SK-MEL-5 (cell line): ENCODE measurements at regions not wholly inside any gene's neighbourhood (a gene's known extent, or its start where the extent isn't known, plus 50 kb on each side); places are given as distances from the start of the nearest gene placed in this dataset.

Source experiments
- DNase-seq: peaks from one replicate; pipeline ENCODE4 v3.0.0-alpha.2; 2016; ENCODE audit warnings: low read depth, low spot score
- in situ Hi-C: cut with HindIII; loops from 2 replicates; pipeline ENCODE4 v1.10.0; 2016; ENCODE audit warnings: low sequenced_read_pairs, high pct_unique_total_duplicates, low pct_unique_long_range_greater_than_20kb

DNA sequence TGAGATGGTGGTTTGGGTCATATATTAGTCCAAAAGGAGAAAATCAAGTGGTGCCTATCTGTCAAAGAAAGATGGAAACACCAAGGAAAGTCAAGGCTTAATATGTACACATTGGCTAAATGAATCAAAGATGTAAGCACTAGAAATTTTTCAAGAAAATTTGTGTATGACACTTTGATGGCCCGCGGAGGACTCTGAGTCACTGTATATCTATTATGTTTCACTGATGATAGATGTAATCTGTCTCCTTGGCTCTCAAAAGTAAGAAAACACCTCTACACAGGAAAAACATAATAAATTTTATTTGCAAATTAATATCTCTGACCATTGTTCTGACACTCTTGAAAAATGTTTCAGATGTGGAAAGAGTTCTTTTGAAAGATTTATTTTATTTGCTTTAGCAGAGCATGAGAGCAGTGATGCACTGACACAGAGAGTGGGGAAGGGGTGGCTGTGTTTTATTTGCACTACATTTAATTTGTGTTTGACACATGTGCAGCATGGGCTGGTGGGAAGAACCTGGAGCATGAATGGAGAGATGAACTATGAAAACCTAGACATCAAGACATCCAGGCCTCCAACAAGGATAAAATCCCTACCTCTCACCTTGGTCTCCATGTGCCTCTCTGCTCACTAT is 180.8 kb upstream of the GAS1 start:
- DNase-seq: no peak
- in situ Hi-C loops: no loop called here

DNA sequence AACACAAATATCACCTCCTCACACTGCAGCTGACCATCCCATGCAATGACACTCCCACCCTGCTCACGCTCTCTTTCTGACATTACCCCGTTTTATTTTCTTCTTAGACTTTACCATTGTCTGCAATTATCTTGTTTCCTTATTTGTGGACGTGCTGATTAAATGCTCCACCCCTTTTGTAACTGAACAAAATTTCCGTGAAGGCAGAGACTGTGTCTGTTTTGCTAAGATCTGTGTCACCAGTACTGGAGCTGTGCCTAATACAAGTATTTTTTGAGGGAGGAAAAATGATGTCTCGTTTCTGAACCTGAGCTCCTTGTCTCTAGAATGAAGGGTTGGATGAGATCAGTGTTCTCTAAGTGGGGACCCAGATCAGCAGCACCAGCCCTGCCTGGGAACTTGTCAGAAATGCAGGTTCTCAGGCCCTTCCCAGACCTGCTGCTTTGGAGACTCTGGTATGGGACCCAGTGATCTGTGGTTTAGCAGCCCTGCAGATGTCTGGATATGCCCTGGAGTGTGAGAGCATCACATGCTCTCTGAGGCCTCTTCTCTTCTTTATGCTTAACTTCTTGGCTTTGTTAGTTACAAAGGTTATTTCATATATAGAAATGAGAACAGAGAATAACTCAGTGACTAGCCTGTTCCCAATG is 181.7 kb upstream of the GAS1 start:
- DNase-seq: peak; percentile 30

GRCh38 chr9:87135074-87135473 is 187.8 kb upstream of the GAS1 start:
- no peak for DNase-seq
- in situ Hi-C loops: no loop called here

More for the DNA sequence above, 181.7 kb upstream of the GAS1 start:
- in situ Hi-C loops: no loop called here

GRCh38 chr9:87137718-87138117 is 190.4 kb upstream of the GAS1 start:
- no peak for DNase-seq
- in situ Hi-C loops: no loop called here

- no peak for DNase-seq
- in situ Hi-C loops: no loop called here
Measured at GRCh38 chr9:87138128-87139040, 191.1 kb upstream of the GAS1 start.

GRCh38 chr9:87139099-87139730 is 191.9 kb upstream of the GAS1 start:
- no peak for DNase-seq
- in situ Hi-C loops: no loop called here

DNA sequence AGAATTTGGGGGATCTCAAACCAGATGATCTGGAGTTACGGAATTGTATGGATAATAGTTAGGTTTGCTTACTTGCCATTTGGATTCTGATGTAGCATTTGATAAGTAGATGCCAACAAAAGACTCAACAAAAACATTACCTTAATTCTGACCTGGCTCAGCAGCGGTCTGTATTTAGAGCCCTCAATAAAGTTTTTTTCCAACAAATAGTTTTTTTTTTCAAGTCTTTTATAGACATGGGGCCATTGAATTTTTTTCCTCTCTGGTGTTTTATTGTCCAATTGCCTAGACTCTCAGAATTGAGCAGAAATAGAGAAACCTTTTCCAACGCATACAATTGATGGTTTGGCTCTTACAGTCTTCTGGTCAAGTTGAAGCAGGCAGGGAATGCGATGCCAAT is 192.8 kb upstream of the GAS1 start:
- in situ Hi-C loops: no loop called here
- no peak for DNase-seq

DNA sequence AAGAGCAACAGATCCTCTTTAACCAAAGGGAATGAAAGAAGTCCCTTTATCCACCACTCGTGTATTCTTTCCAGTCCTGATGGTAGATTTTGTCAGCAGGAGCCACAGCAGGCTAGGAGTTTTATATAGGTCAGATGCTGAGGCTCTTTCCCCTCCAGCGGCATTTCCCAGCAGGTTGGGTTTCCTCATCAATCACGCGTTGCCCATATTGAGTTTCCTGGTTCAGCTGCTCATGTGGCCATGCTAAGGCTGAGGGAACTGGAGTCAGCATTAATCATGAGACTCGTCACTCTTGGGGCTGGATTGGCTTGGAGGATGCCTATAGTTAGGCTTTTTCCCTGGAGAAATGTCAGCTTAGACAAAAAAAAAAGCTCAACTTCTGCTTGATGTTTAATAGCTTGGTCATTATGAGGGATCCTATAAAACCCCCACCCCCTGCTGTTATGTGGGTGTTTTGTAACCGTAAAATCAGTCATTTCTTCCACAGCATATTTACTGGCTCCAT is 193.4 kb upstream of the GAS1 start:
- peak; percentile 48 for DNase-seq
- in situ Hi-C loops: no loop called here

DNA sequence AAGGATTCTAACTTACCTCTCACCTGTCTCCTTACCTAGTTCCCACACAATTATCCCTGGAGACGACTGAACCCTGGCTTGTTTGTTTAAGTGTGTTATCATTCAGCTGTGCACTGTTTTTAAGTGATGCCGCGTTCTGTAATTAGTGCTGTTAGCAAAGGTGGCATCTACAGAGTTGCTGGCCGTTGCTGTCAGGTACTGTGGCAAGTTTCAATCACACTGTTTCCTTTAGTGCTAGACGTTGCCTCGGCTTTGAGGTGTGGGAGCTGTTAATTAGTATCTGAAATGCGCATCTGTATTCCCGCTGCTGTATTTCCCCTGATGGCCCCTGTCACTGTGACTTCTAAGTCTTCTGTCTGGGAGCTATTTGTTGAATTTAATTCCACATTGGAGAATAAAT is 193.8 kb upstream of the GAS1 start:
- in situ Hi-C loops: no loop called here
- no peak for DNase-seq

DNA sequence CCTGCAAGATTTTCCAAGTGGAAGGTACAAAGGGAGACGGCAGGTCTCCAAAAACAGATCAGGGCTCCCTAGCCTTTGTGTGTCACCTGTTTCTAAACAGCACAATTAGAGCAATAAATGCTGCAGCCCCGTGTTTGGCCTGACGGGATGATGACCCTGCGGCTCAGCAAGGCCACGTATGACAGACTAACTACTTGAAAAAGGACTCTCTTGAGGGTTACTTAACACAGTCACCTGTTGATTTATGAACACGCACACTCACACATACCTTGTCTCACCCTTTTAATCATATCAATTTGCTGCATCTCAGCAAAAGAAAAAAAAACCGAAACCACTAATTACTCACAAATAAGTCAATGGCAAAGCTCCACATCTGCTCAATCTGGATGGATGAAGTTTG is 199.6 kb upstream of the GAS1 start:
- in situ Hi-C loops: no loop called here
- no peak for DNase-seq

DNA sequence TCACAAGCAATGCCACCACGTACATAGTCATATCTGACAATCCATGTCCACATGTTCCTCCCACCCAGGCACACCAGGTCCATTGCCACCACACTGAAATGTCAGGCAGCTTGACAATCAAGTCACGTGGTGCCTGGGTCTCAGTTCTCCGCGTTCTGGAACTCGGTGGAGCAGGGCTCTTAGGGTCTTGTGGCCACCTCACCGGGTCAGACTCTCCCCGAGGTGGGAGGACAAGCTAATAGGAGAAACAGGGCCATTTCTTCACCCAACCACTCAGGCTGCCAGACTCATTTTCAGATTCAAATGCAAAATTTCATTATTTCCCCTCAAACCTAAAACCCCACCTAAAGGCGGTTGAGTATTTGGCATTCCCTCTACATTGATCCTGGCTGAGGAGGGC is 200.5 kb upstream of the GAS1 start:
- no peak for DNase-seq
- in situ Hi-C loops: no loop called here

DNA sequence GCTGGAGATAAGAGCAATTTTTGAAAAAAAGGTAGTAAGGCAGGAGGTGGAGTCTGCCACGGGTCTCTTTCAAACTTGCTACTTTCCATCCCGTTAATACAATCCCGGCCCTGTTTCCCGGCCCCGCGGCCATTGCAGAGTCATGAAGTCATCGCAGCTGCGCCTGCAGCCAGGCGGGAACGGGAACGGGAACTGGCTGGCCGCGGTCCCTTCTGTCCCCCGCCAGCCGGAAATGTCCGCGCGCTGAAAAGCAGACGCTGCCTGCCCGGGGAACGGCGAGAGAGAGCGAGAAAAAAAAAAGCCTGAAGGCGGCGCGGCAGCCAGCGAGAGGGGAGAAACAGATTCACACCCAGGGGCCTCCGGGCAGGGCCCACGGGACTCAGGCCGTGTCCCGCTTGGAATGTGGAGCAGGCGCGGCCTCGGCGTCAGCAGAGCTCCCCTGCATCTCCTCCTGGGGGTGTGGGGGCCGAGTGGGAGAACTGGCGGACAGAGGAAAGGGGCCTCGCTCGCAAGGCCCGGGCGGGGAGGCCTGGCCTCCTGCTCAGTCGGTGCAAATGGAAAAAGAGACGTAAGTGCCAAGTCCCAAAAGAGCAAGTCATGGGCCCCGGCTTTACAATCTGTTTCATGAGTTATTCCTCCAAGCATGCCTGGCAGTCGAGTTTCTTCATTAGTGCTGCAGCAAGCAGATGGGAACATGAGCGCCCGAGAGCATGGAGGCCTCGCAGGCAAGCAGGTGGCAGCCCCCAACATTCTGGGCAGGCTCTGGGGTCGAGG is 201.2 kb upstream of the GAS1 start:
- in situ Hi-C loops: no loop called here
- no peak for DNase-seq

GRCh38 chr9:87149799-87150198 is 202.5 kb upstream of the GAS1 start:
- no peak for DNase-seq
- in situ Hi-C loops: no loop called here

- in situ Hi-C loops: no loop called here
- peak; percentile 93 for DNase-seq
Measured at GRCh38 chr9:87152256-87152655, 204.9 kb upstream of the GAS1 start.

GRCh38 chr9:87156247-87156646 is 208.9 kb upstream of the GAS1 start:
- in situ Hi-C loops: no loop called here
- DNase-seq: no peak

DNA sequence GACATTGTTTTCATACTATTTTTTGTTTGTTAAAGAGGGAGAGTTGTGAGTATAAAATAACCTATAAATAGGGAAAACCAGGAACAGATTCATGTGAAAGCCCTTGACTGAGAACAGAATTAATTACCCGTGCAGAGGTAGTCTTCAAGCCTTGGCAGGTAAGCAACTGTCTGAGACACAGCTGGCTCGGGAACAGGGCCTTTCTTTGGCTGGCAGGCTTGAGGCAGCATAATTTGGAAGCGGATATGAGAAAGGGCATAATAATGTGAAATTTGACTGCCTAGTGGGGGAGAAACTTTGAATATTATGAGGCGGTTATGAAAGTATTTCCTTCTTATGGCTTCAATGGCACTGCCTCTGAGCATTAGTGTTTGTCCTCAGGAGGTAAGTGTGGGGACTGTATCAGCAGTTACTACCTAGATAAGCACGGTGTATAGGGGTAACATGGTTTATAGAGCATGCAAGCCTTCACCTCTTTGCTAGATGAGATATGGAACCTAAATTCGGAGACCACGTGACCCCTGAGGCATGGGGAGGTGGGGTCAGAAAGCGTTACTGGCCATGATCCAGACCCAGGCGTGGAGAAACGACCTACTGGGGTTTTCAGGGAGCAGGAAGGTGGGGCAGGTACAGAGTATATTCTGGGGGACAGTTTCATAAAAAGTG is 210.2 kb upstream of the GAS1 start:
- in situ Hi-C loops: no loop called here
- no peak for DNase-seq

GRCh38 chr9:87158765-87159164 is 211.5 kb upstream of the GAS1 start:
- in situ Hi-C loops: no loop called here
- DNase-seq: no peak
